ENCODE measurements at regions not wholly inside any gene's neighbourhood (a gene's known extent, or its start where the extent isn't known, plus 50 kb on each side); places are given as distances from the start of the nearest gene placed in this dataset.
A peak's percentile ranks its signal among the peaks of the same experiment; 100 is the strongest.

GRCh38 chr20:7358670-7359069 is 581.6 kb downstream of the HAO1 start:
- FAIRE-seq, result no peak

- no peak for FAIRE-seq
Measured at GRCh38 chr20:7359739-7360138, 580.5 kb downstream of the HAO1 start.

GRCh38 chr20:7361321-7361720 is 578.9 kb downstream of the HAO1 start:
- FAIRE-seq, result no peak

GRCh38 chr20:7361931-7362330 is 578.3 kb downstream of the HAO1 start:
- FAIRE-seq, result no peak

- FAIRE-seq, result no peak
Measured at GRCh38 chr20:7362601-7363000, 577.7 kb downstream of the HAO1 start.

GRCh38 chr20:7366189-7366588 is 574.1 kb downstream of the HAO1 start:
- FAIRE-seq, result no peak

- no peak for FAIRE-seq
Measured at GRCh38 chr20:7371518-7372163, 568.6 kb downstream of the HAO1 start.

- peak; percentile 58 for FAIRE-seq
Measured at GRCh38 chr20:7375905-7376304, 564.4 kb downstream of the HAO1 start.

- no peak for FAIRE-seq
Measured at GRCh38 chr20:7378864-7379605, 561.2 kb downstream of the HAO1 start.

- FAIRE-seq, result no peak
Measured at GRCh38 chr20:7379621-7380220, 560.5 kb downstream of the HAO1 start.

- no peak for FAIRE-seq
Measured at GRCh38 chr20:7383216-7383615, 557.0 kb downstream of the HAO1 start.

GRCh38 chr20:7387638-7388193 is 552.5 kb downstream of the HAO1 start:
- no peak for FAIRE-seq

- no peak for FAIRE-seq
Measured at GRCh38 chr20:7389216-7389615, 551.0 kb downstream of the HAO1 start.

- no peak for FAIRE-seq
Measured at GRCh38 chr20:7392542-7393206, 547.6 kb downstream of the HAO1 start.

- FAIRE-seq, result no peak
Measured at GRCh38 chr20:7399114-7399513, 541.1 kb downstream of the HAO1 start.

GRCh38 chr20:7399575-7399974 is 540.7 kb downstream of the HAO1 start:
- FAIRE-seq, result no peak

GRCh38 chr20:7406671-7407070 is 533.6 kb downstream of the HAO1 start:
- FAIRE-seq, result no peak

GRCh38 chr20:7410150-7410549 is 530.1 kb downstream of the HAO1 start:
- FAIRE-seq, result no peak

- no peak for FAIRE-seq
Measured at GRCh38 chr20:7411075-7411474, 529.2 kb downstream of the HAO1 start.

GRCh38 chr20:7415427-7415826 is 524.8 kb downstream of the HAO1 start:
- no peak for FAIRE-seq

GRCh38 chr20:7416382-7416781 is 523.9 kb downstream of the HAO1 start:
- no peak for FAIRE-seq

GRCh38 chr20:7420345-7420744 is 519.9 kb downstream of the HAO1 start:
- no peak for FAIRE-seq

GRCh38 chr20:7426890-7427496 is 513.3 kb downstream of the HAO1 start:
- no peak for FAIRE-seq

Measured in TTC549 (cell line).